Endodermal cell (in vitro differentiated cells): ENCODE measurements at regions not wholly inside any gene's neighbourhood (a gene's known extent, or its start where the extent isn't known, plus 50 kb on each side); places are given as distances from the start of the nearest gene placed in this dataset.

Experiments
- DNase-seq: peaks from one replicate; pipeline ENCODE4 v3.0.0-alpha.2; 2017
- H3K27ac ChIP-seq: 2 replicates; pipeline ENCODE4 v1.5.1; 2013; ENCODE audit warnings: mild to moderate bottlenecking, low read depth, low read length, moderate library complexity
- H3K27me3 ChIP-seq: 2 replicates; pipeline ENCODE4 v1.6.1; 2013; ENCODE audit warnings: mild to moderate bottlenecking, low read length, moderate library complexity; ENCODE audit not compliant: insufficient read depth, control insufficient read depth, poor library complexity, severe bottlenecking
- H3K36me3 ChIP-seq: 2 replicates; pipeline ENCODE4 v1.7.0; 2013; ENCODE audit warnings: mild to moderate bottlenecking, low read length, moderate library complexity; ENCODE audit not compliant: control insufficient read depth, insufficient read depth
- H3K4me1 ChIP-seq: one replicate; pipeline ENCODE4 v1.7.0; 2013; ENCODE audit warnings: low read length; ENCODE audit not compliant: control insufficient read depth, insufficient read depth
- H3K4me3 ChIP-seq: 2 replicates; pipeline ENCODE4 v1.5.1; 2013; ENCODE audit warnings: mild to moderate bottlenecking, low read length, moderate library complexity
- H3K9ac ChIP-seq: 2 replicates; pipeline ENCODE4 v1.6.1; 2013; ENCODE audit warnings: mild to moderate bottlenecking, low read length, moderate library complexity; ENCODE audit not compliant: poor library complexity, severe bottlenecking; ENCODE audit errors: extremely low read depth
- H3K9me3 ChIP-seq: 2 replicates; pipeline ENCODE4 v1.6.1; 2013; ENCODE audit warnings: mild to moderate bottlenecking, low read length, moderate library complexity; ENCODE audit not compliant: control insufficient read depth
- H3K27ac Mint-ChIP-seq: 2 replicates; pipeline ENCODE4 v1.8.0; 2020; ENCODE audit warnings: mixed read lengths
- H3K27me3 Mint-ChIP-seq: 2 replicates; pipeline ENCODE4 v1.8.0; 2021; ENCODE audit warnings: mild to moderate bottlenecking, mixed read lengths; ENCODE audit not compliant: insufficient read depth
- H3K36me3 Mint-ChIP-seq: 2 replicates; pipeline ENCODE4 v1.8.0; 2020; ENCODE audit warnings: low read depth, mixed read lengths
- H3K4me1 Mint-ChIP-seq: 2 replicates; pipeline ENCODE4 v1.8.0; 2020; ENCODE audit warnings: mixed read lengths
- H3K4me3 Mint-ChIP-seq: 2 replicates; pipeline ENCODE4 v1.8.0; 2020; ENCODE audit warnings: mild to moderate bottlenecking, moderate library complexity, mixed read lengths
- H3K9me3 Mint-ChIP-seq: 2 replicates; pipeline ENCODE4 v1.8.0; 2020; ENCODE audit warnings: mild to moderate bottlenecking, mixed read lengths
- WGBS, 2 experiments: methylation state at CpG; one replicate each; pipeline versions ENCODE4 v1.1.5 to v1.1.7; 2013; ENCODE audit warnings: missing lambda C conversion rate in 2 of 2, mixed read lengths in 1 of 2; ENCODE audit not compliant: insufficient coverage in 1 of 2, insufficient read length in 1 of 2; 5-methylcytosine and 5-hydroxymethylcytosine counted together
- TF ChIP-seq, protein P1 (sequence below): fragments of 200-600 bp; sonication (generic); conservative IDR thresholded peaks from 2 replicates; pipeline ENCODE4 v1.5.0; 2021; ENCODE audit warnings: antibody characterized with exemption, mild to moderate bottlenecking

DNA sequence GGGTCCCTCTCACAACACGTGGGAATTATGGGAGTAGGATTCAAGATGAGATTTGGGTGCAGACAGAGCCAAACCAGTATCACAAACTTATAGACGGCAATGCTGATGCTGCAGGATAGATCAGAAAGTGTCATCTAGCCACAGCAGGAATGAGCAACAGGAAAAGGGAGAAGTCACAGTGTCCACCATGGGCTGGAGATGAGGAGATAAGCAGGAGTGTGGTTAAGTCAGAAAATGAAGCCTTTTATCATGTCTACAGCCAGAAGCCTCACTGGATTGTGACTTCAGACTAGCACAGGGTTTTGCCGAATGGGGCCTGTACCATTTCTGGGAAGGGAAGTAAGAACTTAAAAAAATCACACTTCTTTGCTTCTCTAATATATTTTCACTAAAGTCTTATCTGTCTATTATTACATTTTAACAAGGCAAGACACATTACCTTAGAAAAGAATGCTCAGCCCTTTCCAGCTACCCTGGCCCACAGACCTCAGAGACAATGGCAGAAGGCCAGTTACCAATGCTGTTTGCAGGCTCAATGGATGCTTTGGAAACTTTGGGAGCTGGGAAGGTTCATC is 490.2 kb upstream of the SALL1 start:
- no peak for DNase-seq
- TF ChIP-seq, protein P1, sequence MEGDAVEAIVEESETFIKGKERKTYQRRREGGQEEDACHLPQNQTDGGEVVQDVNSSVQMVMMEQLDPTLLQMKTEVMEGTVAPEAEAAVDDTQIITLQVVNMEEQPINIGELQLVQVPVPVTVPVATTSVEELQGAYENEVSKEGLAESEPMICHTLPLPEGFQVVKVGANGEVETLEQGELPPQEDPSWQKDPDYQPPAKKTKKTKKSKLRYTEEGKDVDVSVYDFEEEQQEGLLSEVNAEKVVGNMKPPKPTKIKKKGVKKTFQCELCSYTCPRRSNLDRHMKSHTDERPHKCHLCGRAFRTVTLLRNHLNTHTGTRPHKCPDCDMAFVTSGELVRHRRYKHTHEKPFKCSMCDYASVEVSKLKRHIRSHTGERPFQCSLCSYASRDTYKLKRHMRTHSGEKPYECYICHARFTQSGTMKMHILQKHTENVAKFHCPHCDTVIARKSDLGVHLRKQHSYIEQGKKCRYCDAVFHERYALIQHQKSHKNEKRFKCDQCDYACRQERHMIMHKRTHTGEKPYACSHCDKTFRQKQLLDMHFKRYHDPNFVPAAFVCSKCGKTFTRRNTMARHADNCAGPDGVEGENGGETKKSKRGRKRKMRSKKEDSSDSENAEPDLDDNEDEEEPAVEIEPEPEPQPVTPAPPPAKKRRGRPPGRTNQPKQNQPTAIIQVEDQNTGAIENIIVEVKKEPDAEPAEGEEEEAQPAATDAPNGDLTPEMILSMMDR: no peak
- H3K36me3 Mint-ChIP-seq: no peaks in the 10 kb centered on the region
- no peak overlapping the region for H3K27ac ChIP-seq
- no peaks in the 10 kb centered on the region for H3K9me3 ChIP-seq
- H3K4me1 ChIP-seq: no peaks in the 10 kb centered on the region
- peaks cover 1% of the 10 kb centered on the region for H3K9me3 Mint-ChIP-seq
- no peaks in the 10 kb centered on the region for H3K36me3 ChIP-seq
- no peaks in the 10 kb centered on the region for H3K27me3 ChIP-seq
- no peak overlapping the region for H3K4me3 Mint-ChIP-seq
- no peak overlapping the region for H3K4me3 ChIP-seq
- H3K9ac ChIP-seq: no peak overlapping the region
- peaks cover 19% of the 10 kb centered on the region for H3K4me1 Mint-ChIP-seq
- WGBS, 2 experiments: 87% methylated on average over 3 of the region's 3 CpGs; no CpG with 5 or more reads in 1 of the 2 experiments
- H3K27me3 Mint-ChIP-seq: no peaks in the 10 kb centered on the region
- H3K27ac Mint-ChIP-seq: no peak overlapping the region

DNA sequence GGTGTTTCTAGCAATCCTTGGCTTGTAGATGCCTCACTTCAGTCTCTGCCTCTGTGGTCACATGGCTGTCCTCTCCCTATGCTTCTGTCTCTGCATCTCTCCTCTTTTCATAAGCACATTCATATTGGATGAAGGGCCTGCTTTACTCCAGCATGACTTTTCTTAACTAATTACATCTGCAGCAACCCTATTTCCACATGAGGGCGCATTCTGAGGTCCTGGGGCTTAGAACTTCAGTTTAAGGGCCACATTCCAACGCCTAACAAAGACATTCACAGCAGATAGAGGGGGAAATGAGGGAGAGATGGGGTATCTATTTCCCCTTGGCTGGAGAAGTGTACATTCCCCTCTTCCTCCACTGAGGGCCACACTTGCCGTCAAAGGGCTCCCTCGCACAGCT is 489.1 kb upstream of the SALL1 start:
- H3K4me3 ChIP-seq: no peak overlapping the region
- Mint-ChIP-seq H3K36me3 (no peaks in the 10 kb centered on the region), H3K9me3 (peaks cover 1% of the 10 kb centered on the region)

DNA sequence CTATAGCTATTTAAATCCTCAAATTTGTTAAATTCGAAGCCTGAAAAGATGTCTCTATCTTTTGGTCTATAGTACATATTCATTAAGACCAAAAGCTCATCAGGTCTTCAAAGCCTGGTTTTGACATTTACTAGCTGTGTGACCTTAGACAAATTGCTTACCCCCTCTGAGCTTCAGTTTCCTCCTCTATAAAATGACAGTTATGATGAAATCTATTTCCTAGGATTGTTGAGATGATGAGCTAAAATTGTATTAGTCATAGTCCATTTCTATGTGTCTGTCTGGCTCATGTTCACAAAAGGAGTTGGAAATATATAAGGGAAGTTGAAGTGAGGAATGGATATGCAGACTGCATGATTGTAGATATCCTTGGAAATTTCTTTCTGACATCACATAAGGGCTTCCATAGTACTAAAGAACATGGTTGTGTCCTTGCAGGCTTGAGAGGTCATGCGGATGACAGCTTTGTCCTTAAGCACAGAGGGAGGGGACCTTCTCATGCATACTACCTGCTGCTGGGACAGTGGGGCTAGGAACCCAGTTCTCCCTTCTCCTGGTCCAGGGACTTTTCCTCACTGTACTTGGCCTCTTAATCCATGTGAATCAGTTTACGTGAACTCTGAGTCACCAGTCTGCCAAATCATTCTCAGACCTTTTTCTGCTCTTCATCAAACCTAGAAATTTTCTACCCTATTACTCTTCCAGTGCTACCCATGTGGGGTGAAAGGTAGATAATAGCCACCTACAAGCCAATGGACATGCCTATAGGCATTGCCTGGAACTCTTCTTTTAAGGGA is 487.5 kb upstream of the SALL1 start:
- peaks cover 19% of the 10 kb centered on the region for H3K4me1 Mint-ChIP-seq
- 93 to 100% methylated on average over 2 to 3 of the region's 3 CpGs for WGBS, 2 experiments

More for the DNA sequence above, 489.1 kb upstream of the SALL1 start:
- H3K9me3 ChIP-seq: no peaks in the 10 kb centered on the region
- WGBS, 2 experiments: 87 to 93% methylated on average over 3 to 4 of the region's 4 CpGs
- no peaks in the 10 kb centered on the region for H3K4me1 ChIP-seq
- H3K27me3 ChIP-seq: no peaks in the 10 kb centered on the region
- no peak overlapping the region for H3K27ac Mint-ChIP-seq
- H3K36me3 ChIP-seq: no peaks in the 10 kb centered on the region
- TF ChIP-seq, protein P1: peak; percentile 52
- DNase-seq: no peak
- H3K4me3 Mint-ChIP-seq: no peak overlapping the region
- H3K27ac ChIP-seq: no peak overlapping the region
- H3K9ac ChIP-seq: no peak overlapping the region
- peaks cover 19% of the 10 kb centered on the region for H3K4me1 Mint-ChIP-seq
- peaks cover 5% of the 10 kb centered on the region for H3K27me3 Mint-ChIP-seq

More for the DNA sequence above, 487.5 kb upstream of the SALL1 start:
- Histone ChIP-seq H3K4me1 (no peaks in the 10 kb centered on the region), H3K4me3 (no peak overlapping the region), H3K9me3 (no peaks in the 10 kb centered on the region), H3K36me3 (no peaks in the 10 kb centered on the region), H3K27ac (no peak overlapping the region), H3K27me3 (no peaks in the 10 kb centered on the region), H3K9ac (no peak overlapping the region)
- DNase-seq: no peak
- Mint-ChIP-seq H3K9me3 (peaks cover 1% of the 10 kb centered on the region), H3K27ac (no peak overlapping the region), H3K4me3 (no peak overlapping the region), H3K36me3 (no peaks in the 10 kb centered on the region), H3K27me3 (peaks cover 6% of the 10 kb centered on the region)
- TF ChIP-seq, protein P1: no peak
